ENCODE measurements at regions not wholly inside any gene's neighbourhood (a gene's known extent, or its start where the extent isn't known, plus 50 kb on each side); places are given as distances from the start of the nearest gene placed in this dataset.
A peak's percentile ranks its signal among the peaks of the same experiment; 100 is the strongest.

GRCh38 chr5:124921694-124922093 lies 175.3 kb upstream of the ZNF608 start:
- Histone ChIP-seq H3K4me2 (ENCODE audit: low read depth, low read length, poor library complexity, severe bottlenecking) (peak overlapping the region; percentile 6), H3K36me3 (ENCODE audit: insufficient read depth, low read length) (no peaks in the 10 kb centered on the region), H3K27me3 (ENCODE audit: low read length) (no peaks in the 10 kb centered on the region), H4K20me1 (ENCODE audit: insufficient read depth, low read depth, low read length) (no peaks in the 10 kb centered on the region), H3K4me1 (ENCODE audit: low read length) (peaks cover 16% of the 10 kb centered on the region), H3K79me2 (ENCODE audit: low read length) (no peaks in the 10 kb centered on the region), H3K9me3 (ENCODE audit: low read length) (no peaks in the 10 kb centered on the region), H3K9me2 (replicated peaks; ENCODE audit: insufficient read depth, low read length) (no peaks in the 10 kb centered on the region), H3K9ac (ENCODE audit: low read length) (no peak overlapping the region), H3K4me3 (ENCODE audit: low read length) (no peak overlapping the region), H2AFZ (ENCODE audit: low read length) (no peak overlapping the region), H3K27ac (ENCODE audit: low read length) (no peak overlapping the region)
- no peak for DNase-seq

DNA sequence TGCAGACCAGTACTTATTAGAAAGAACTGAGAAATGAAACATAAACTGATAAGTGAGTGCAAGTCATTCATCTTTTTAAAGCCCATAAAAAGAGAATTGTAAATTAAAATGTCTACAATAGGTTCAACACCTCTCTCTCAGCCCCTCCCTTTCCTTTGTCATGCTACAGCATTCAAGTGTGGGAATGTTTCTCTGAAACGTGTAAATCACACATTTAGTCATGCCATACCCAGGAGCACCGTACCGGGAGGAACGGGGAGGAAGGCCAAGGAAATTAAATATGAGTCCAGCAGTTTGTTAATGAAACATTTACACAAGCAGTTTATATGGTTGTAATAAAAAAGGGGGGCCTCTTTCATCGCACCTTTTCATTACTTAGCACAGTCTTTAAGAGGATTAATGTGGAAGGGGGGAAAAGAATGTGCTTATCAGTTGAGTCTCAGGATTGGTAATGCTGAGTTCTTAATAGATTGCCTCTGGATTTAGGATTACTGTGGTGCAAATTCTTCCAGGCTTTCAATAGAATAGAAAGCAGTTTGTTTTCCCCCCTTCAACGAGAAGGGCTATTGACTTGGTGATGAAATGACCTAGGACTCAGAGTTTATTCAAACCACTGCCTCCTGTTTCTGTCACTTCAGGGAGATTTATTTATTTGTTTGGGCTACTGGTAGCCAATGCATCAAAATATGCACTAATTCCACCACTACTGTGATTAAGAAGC lies 176.0 kb upstream of the ZNF608 start:
- Histone ChIP-seq H3K79me2 (ENCODE audit: low read length) (no peaks in the 10 kb centered on the region), H3K27me3 (ENCODE audit: low read length) (no peaks in the 10 kb centered on the region), H3K9me3 (ENCODE audit: low read length) (no peaks in the 10 kb centered on the region), H3K9ac (ENCODE audit: low read length) (no peak overlapping the region), H3K4me3 (ENCODE audit: low read length) (no peak overlapping the region), H3K27ac (ENCODE audit: low read length) (no peak overlapping the region), H4K20me1 (ENCODE audit: insufficient read depth, low read depth, low read length) (no peaks in the 10 kb centered on the region), H3K9me2 (replicated peaks; ENCODE audit: insufficient read depth, low read length) (no peaks in the 10 kb centered on the region), H3K36me3 (ENCODE audit: insufficient read depth, low read length) (no peaks in the 10 kb centered on the region), H2AFZ (ENCODE audit: low read length) (no peak overlapping the region), H3K4me2 (ENCODE audit: low read depth, low read length, poor library complexity, severe bottlenecking) (no peak overlapping the region), H3K4me1 (ENCODE audit: low read length) (peaks cover 16% of the 10 kb centered on the region)
- DNase-seq: no peak

DNA sequence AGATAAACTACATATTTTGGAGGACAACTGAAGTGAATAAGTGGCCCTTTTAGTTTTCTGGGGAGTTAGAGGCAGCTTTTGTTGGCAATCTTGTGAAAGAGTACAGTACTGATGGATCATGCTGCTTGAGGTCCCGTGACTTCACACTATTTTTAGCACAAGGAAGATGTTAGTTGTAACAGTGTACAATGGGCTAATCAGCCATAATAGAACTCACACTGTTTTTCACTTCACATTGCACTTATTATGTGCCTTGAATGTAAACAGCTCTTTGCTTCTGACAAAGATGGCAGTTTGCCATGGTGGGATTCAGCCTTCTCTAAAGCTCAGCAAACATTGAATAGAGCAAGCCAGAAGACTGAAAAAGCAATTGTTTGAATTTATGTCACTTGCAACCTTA lies 176.7 kb upstream of the ZNF608 start:
- Histone ChIP-seq H3K4me2 (ENCODE audit: low read depth, low read length, poor library complexity, severe bottlenecking) (no peak overlapping the region), H3K9ac (ENCODE audit: low read length) (no peak overlapping the region), H2AFZ (ENCODE audit: low read length) (no peak overlapping the region), H3K4me1 (ENCODE audit: low read length) (peaks cover 16% of the 10 kb centered on the region), H3K9me2 (replicated peaks; ENCODE audit: insufficient read depth, low read length) (no peaks in the 10 kb centered on the region), H4K20me1 (ENCODE audit: insufficient read depth, low read depth, low read length) (no peaks in the 10 kb centered on the region), H3K27ac (ENCODE audit: low read length) (no peak overlapping the region), H3K27me3 (ENCODE audit: low read length) (no peaks in the 10 kb centered on the region), H3K36me3 (ENCODE audit: insufficient read depth, low read length) (no peaks in the 10 kb centered on the region), H3K9me3 (ENCODE audit: low read length) (no peaks in the 10 kb centered on the region), H3K79me2 (ENCODE audit: low read length) (no peaks in the 10 kb centered on the region), H3K4me3 (ENCODE audit: low read length) (no peak overlapping the region)
- DNase-seq: no peak

GRCh38 chr5:124924729-124925128 lies 178.3 kb upstream of the ZNF608 start:
- Histone ChIP-seq H3K4me2 (ENCODE audit: low read depth, low read length, poor library complexity, severe bottlenecking) (no peak overlapping the region), H3K36me3 (ENCODE audit: insufficient read depth, low read length) (no peaks in the 10 kb centered on the region), H3K27ac (ENCODE audit: low read length) (no peak overlapping the region), H3K9ac (ENCODE audit: low read length) (no peak overlapping the region), H4K20me1 (ENCODE audit: insufficient read depth, low read depth, low read length) (no peaks in the 10 kb centered on the region), H3K4me1 (ENCODE audit: low read length) (peaks cover 16% of the 10 kb centered on the region), H3K4me3 (ENCODE audit: low read length) (no peak overlapping the region), H3K79me2 (ENCODE audit: low read length) (no peaks in the 10 kb centered on the region), H3K9me2 (replicated peaks; ENCODE audit: insufficient read depth, low read length) (no peaks in the 10 kb centered on the region), H3K9me3 (ENCODE audit: low read length) (no peaks in the 10 kb centered on the region), H2AFZ (ENCODE audit: low read length) (no peak overlapping the region), H3K27me3 (ENCODE audit: low read length) (no peaks in the 10 kb centered on the region)
- DNase-seq: no peak

GRCh38 chr5:124927735-124928134 lies 181.3 kb upstream of the ZNF608 start:
- Histone ChIP-seq H2AFZ (ENCODE audit: low read length) (no peak overlapping the region), H4K20me1 (ENCODE audit: insufficient read depth, low read depth, low read length) (no peaks in the 10 kb centered on the region), H3K9me3 (ENCODE audit: low read length) (no peaks in the 10 kb centered on the region), H3K36me3 (ENCODE audit: insufficient read depth, low read length) (no peaks in the 10 kb centered on the region), H3K9me2 (replicated peaks; ENCODE audit: insufficient read depth, low read length) (no peaks in the 10 kb centered on the region), H3K27me3 (ENCODE audit: low read length) (no peaks in the 10 kb centered on the region), H3K4me1 (ENCODE audit: low read length) (no peaks in the 10 kb centered on the region), H3K9ac (ENCODE audit: low read length) (no peak overlapping the region), H3K4me2 (ENCODE audit: low read depth, low read length, poor library complexity, severe bottlenecking) (no peak overlapping the region), H3K4me3 (ENCODE audit: low read length) (no peak overlapping the region), H3K79me2 (ENCODE audit: low read length) (no peaks in the 10 kb centered on the region), H3K27ac (ENCODE audit: low read length) (no peak overlapping the region)
- no peak for DNase-seq

GRCh38 chr5:124929000-124929399 lies 182.6 kb upstream of the ZNF608 start:
- no peaks in the 10 kb centered on the region for H4K20me1 ChIP-seq (ENCODE audit: insufficient read depth, low read depth, low read length)
- H3K9me3 ChIP-seq (ENCODE audit: low read length): no peaks in the 10 kb centered on the region
- H3K79me2 ChIP-seq (ENCODE audit: low read length): no peaks in the 10 kb centered on the region
- H3K27me3 ChIP-seq (ENCODE audit: low read length): no peaks in the 10 kb centered on the region
- no peaks in the 10 kb centered on the region for H3K4me1 ChIP-seq (ENCODE audit: low read length)
- no peaks in the 10 kb centered on the region for H3K9me2 ChIP-seq (replicated peaks; ENCODE audit: insufficient read depth, low read length)
- no peak overlapping the region for H3K9ac ChIP-seq (ENCODE audit: low read length)
- H2AFZ ChIP-seq (ENCODE audit: low read length): no peak overlapping the region
- DNase-seq: no peak
- no peaks in the 10 kb centered on the region for H3K36me3 ChIP-seq (ENCODE audit: insufficient read depth, low read length)
- no peak overlapping the region for H3K4me2 ChIP-seq (ENCODE audit: low read depth, low read length, poor library complexity, severe bottlenecking)
- no peak overlapping the region for H3K4me3 ChIP-seq (ENCODE audit: low read length)
- no peak overlapping the region for H3K27ac ChIP-seq (ENCODE audit: low read length)

GRCh38 chr5:124932791-124933600 lies 186.6 kb upstream of the ZNF608 start:
- no peaks in the 10 kb centered on the region for H4K20me1 ChIP-seq (ENCODE audit: insufficient read depth, low read depth, low read length)
- H3K4me3 ChIP-seq (ENCODE audit: low read length): no peak overlapping the region
- no peaks in the 10 kb centered on the region for H3K79me2 ChIP-seq (ENCODE audit: low read length)
- no peaks in the 10 kb centered on the region for H3K36me3 ChIP-seq (ENCODE audit: insufficient read depth, low read length)
- no peak overlapping the region for H3K9ac ChIP-seq (ENCODE audit: low read length)
- H3K4me2 ChIP-seq (ENCODE audit: low read depth, low read length, poor library complexity, severe bottlenecking): no peak overlapping the region
- DNase-seq: no peak
- no peaks in the 10 kb centered on the region for H3K9me3 ChIP-seq (ENCODE audit: low read length)
- no peaks in the 10 kb centered on the region for H3K9me2 ChIP-seq (replicated peaks; ENCODE audit: insufficient read depth, low read length)
- no peak overlapping the region for H2AFZ ChIP-seq (ENCODE audit: low read length)
- H3K4me1 ChIP-seq (ENCODE audit: low read length): no peaks in the 10 kb centered on the region
- no peaks in the 10 kb centered on the region for H3K27me3 ChIP-seq (ENCODE audit: low read length)
- H3K27ac ChIP-seq (ENCODE audit: low read length): no peak overlapping the region

GRCh38 chr5:124935065-124935464 lies 188.6 kb upstream of the ZNF608 start:
- Histone ChIP-seq H3K27me3 (ENCODE audit: low read length) (no peaks in the 10 kb centered on the region), H3K4me1 (ENCODE audit: low read length) (no peaks in the 10 kb centered on the region), H3K36me3 (ENCODE audit: insufficient read depth, low read length) (no peaks in the 10 kb centered on the region), H3K27ac (ENCODE audit: low read length) (no peak overlapping the region), H3K9me2 (replicated peaks; ENCODE audit: insufficient read depth, low read length) (no peaks in the 10 kb centered on the region), H2AFZ (ENCODE audit: low read length) (no peak overlapping the region), H4K20me1 (ENCODE audit: insufficient read depth, low read depth, low read length) (no peaks in the 10 kb centered on the region), H3K9me3 (ENCODE audit: low read length) (no peaks in the 10 kb centered on the region), H3K79me2 (ENCODE audit: low read length) (no peaks in the 10 kb centered on the region), H3K4me2 (ENCODE audit: low read depth, low read length, poor library complexity, severe bottlenecking) (no peak overlapping the region), H3K9ac (ENCODE audit: low read length) (no peak overlapping the region), H3K4me3 (ENCODE audit: low read length) (no peak overlapping the region)
- DNase-seq: no peak

Data from Karpas-422 (cell line).